ENCODE measurements at regions not wholly inside any gene's neighbourhood (a gene's known extent, or its start where the extent isn't known, plus 50 kb on each side); places are given as distances from the start of the nearest gene placed in this dataset.
"Not testable (repeated sequence)": the region's sequence is repeated elsewhere in the genome, so short reads cannot be mapped to it uniquely, and the experiment has no call there.

- Mint-ChIP-seq H3K4me1 (peaks cover 5% of the 10 kb centered on the region), H3K4me3 (no peak overlapping the region), H3K27ac (no peak overlapping the region), H3K27me3 (ENCODE audit: low read depth) (no peaks in the 10 kb centered on the region), H3K36me3 (no peaks in the 10 kb centered on the region), H3K9me3 (no peaks in the 10 kb centered on the region)
- no peak for DNase-seq (ENCODE audit: low spot score in 2 of 2, unreplicated experiment in 2 of 2)
- no peak for TF ChIP-seq CTCF (IDR thresholded peaks at IDR 0.05; ENCODE audit: unreplicated experiment)
Measured at GRCh38 chr5:86175224-86175623, 442.5 kb upstream of the COX7C start.

GRCh38 chr5:86199287-86199686, 418.5 kb upstream of the COX7C start:
- no peaks in the 10 kb centered on the region for H3K27me3 Mint-ChIP-seq (ENCODE audit: low read depth)
- H3K36me3 Mint-ChIP-seq, result no peaks in the 10 kb centered on the region
- no peaks in the 10 kb centered on the region for H3K4me1 Mint-ChIP-seq
- TF ChIP-seq CTCF (IDR thresholded peaks at IDR 0.05; ENCODE audit: unreplicated experiment), result no peak
- no peak for DNase-seq (ENCODE audit: low spot score in 2 of 2, unreplicated experiment in 2 of 2)
- H3K27ac Mint-ChIP-seq, result no peak overlapping the region
- H3K4me3 Mint-ChIP-seq, result no peak overlapping the region
- no peaks in the 10 kb centered on the region for H3K9me3 Mint-ChIP-seq

- H3K4me1 Mint-ChIP-seq, result no peaks in the 10 kb centered on the region
- no peaks in the 10 kb centered on the region for H3K36me3 Mint-ChIP-seq
- no peak for TF ChIP-seq CTCF (IDR thresholded peaks at IDR 0.05; ENCODE audit: unreplicated experiment)
- no peak overlapping the region for H3K4me3 Mint-ChIP-seq
- peaks cover 7% of the 10 kb centered on the region for H3K9me3 Mint-ChIP-seq
- no peak overlapping the region for H3K27ac Mint-ChIP-seq
- no peaks in the 10 kb centered on the region for H3K27me3 Mint-ChIP-seq (ENCODE audit: low read depth)
- DNase-seq (ENCODE audit: low spot score in 2 of 2, unreplicated experiment in 2 of 2), result no peak
Measured at GRCh38 chr5:86228147-86228546, 389.6 kb upstream of the COX7C start.

GRCh38 chr5:86232246-86232645, 385.5 kb upstream of the COX7C start:
- Mint-ChIP-seq H3K9me3 (no peaks in the 10 kb centered on the region), H3K4me3 (no peak overlapping the region), H3K4me1 (no peaks in the 10 kb centered on the region), H3K27ac (no peak overlapping the region), H3K36me3 (no peaks in the 10 kb centered on the region), H3K27me3 (ENCODE audit: low read depth) (no peaks in the 10 kb centered on the region)
- DNase-seq (ENCODE audit: low spot score in 2 of 2, unreplicated experiment in 2 of 2), result no peak
- TF ChIP-seq CTCF (IDR thresholded peaks at IDR 0.05; ENCODE audit: unreplicated experiment), result no peak

- no peak overlapping the region for H3K27ac Mint-ChIP-seq
- H3K4me3 Mint-ChIP-seq, result no peak overlapping the region
- peaks cover 2% of the 10 kb centered on the region for H3K9me3 Mint-ChIP-seq
- DNase-seq (ENCODE audit: low spot score in 2 of 2, unreplicated experiment in 2 of 2), result no peak
- no peaks in the 10 kb centered on the region for H3K27me3 Mint-ChIP-seq (ENCODE audit: low read depth)
- H3K4me1 Mint-ChIP-seq, result no peaks in the 10 kb centered on the region
- TF ChIP-seq CTCF (IDR thresholded peaks at IDR 0.05; ENCODE audit: unreplicated experiment), result no peak
- H3K36me3 Mint-ChIP-seq, result no peaks in the 10 kb centered on the region
Measured at GRCh38 chr5:86244153-86244552, 373.6 kb upstream of the COX7C start.

- Mint-ChIP-seq H3K27ac (no peak overlapping the region), H3K4me3 (no peak overlapping the region), H3K27me3 (ENCODE audit: low read depth) (no peaks in the 10 kb centered on the region), H3K4me1 (no peaks in the 10 kb centered on the region), H3K9me3 (peaks cover 11% of the 10 kb centered on the region), H3K36me3 (no peaks in the 10 kb centered on the region)
- TF ChIP-seq CTCF (IDR thresholded peaks at IDR 0.05; ENCODE audit: unreplicated experiment), result no peak
- DNase-seq (ENCODE audit: low spot score in 2 of 2, unreplicated experiment in 2 of 2), result no peak
Measured at GRCh38 chr5:86257871-86258270, 359.9 kb upstream of the COX7C start.

- H3K27ac Mint-ChIP-seq; H3K9me3 Mint-ChIP-seq; DNase-seq (ENCODE audit: low spot score in 2 of 2, unreplicated experiment in 2 of 2); H3K36me3 Mint-ChIP-seq; H3K27me3 Mint-ChIP-seq (ENCODE audit: low read depth); H3K4me1 Mint-ChIP-seq; H3K4me3 Mint-ChIP-seq: not testable (repeated sequence)
Measured at GRCh38 chr5:86284400-86285190, 333.1 kb upstream of the COX7C start.

- H3K36me3 Mint-ChIP-seq; H3K4me1 Mint-ChIP-seq; H3K27ac Mint-ChIP-seq; H3K9me3 Mint-ChIP-seq; H3K27me3 Mint-ChIP-seq (ENCODE audit: low read depth); DNase-seq (ENCODE audit: low spot score in 2 of 2, unreplicated experiment in 2 of 2); H3K4me3 Mint-ChIP-seq: not testable (repeated sequence)
Measured at GRCh38 chr5:86287437-86287836, 330.3 kb upstream of the COX7C start.

Data from mesothelial cell of epicardium (in vitro differentiated cells).